IPS DF 19.7 (cell line): ENCODE measurements at regions not wholly inside any gene's neighbourhood (a gene's known extent, or its start where the extent isn't known, plus 50 kb on each side); places are given as distances from the start of the nearest gene placed in this dataset.
"Not testable (repeated sequence)": the region's sequence is repeated elsewhere in the genome, so short reads cannot be mapped to it uniquely, and the experiment has no call there.

Source experiments
- DNase-seq: peaks from one replicate; pipeline ENCODE4 v3.0.0-alpha.2; 2013; ENCODE audit warnings: low read depth, low spot score

DNA sequence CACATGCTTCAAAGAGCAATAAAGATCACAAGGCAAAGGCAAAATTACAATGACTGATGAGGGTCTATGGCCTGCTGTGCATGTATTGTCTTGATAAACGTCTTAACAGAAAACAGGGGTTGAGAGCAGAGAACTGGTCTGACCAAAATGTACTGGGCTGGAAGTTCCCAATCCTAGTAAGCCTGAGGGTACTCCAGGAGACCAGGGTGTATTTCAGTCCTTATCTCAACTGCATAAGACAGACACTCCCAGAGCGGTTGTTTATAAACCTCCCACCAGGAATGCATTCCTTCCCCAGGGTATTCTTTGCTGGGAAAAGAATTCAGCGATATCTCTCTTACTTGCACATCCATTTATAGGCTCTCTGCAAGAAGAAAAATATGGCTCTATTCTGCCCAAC, 521.8 kb upstream of the GNPDA2 start:
- DNase-seq: not testable (repeated sequence)

DNA sequence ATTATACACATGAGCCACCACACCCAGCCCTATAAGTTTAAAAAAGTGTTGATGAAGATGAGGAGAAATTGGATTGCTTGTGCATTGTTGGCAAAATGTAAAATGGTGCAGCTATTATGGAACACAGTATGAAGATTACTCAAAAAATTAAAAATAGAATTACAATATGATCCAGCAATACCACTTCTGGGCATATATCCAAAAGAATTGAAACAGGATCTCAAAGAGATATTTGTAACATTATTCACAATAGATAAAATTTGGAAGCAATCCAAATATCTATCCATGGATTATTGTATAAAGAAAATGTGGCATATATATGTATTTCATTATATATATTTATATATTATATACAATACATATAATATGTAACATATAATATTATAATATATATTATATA, 515.6 kb upstream of the GNPDA2 start:
- DNase-seq: no peak

GRCh38 chr4:45229206-45229605, 502.9 kb upstream of the GNPDA2 start:
- DNase-seq: no peak

DNA sequence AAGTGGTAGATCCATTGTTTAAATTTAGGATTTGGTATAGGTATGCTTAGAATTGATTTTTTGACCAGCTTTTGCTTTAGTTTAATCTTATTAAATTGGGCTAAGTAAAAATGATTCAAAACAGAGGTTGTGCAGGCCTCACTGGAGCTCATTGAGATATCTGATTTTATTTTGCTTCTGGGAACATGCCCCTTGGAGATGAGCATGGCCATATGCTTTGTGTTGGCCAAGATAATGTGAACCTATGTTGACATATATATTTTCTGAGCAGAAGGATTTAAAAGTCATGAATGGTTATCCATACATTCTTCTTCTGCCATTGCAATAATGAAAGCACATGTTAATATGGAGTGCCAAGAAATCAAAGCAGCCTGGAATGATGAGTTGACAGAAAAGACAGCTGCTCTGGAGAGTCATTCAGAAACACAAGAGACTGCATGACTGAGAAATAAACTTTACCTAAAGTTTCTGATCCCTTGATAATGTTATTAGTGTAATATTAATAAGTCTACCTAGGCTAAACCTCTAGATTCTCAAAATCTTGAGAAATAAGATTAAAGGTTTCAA, 489.7 kb upstream of the GNPDA2 start:
- DNase-seq: no peak

DNA sequence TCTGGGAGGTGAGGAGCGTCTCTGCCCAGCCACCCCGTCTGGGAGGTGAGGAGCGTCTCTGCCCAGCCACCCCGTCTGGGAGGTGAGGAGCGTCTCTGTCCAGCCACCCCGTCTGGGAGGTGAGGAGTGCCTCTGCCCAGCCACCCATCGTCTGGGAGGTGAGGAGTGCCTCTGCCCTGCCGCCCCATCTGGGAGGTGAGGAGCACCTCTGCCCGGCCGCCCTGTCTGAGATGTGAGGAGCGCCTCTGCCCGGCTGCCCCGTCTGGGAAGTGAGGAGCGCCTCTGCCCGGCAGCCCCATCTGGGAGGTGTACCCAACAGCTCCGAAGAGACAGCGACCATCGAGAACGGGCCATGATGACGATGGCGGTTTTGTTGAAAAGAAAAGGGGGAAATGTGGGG, 482.1 kb upstream of the GNPDA2 start:
- not testable (repeated sequence) for DNase-seq

DNA sequence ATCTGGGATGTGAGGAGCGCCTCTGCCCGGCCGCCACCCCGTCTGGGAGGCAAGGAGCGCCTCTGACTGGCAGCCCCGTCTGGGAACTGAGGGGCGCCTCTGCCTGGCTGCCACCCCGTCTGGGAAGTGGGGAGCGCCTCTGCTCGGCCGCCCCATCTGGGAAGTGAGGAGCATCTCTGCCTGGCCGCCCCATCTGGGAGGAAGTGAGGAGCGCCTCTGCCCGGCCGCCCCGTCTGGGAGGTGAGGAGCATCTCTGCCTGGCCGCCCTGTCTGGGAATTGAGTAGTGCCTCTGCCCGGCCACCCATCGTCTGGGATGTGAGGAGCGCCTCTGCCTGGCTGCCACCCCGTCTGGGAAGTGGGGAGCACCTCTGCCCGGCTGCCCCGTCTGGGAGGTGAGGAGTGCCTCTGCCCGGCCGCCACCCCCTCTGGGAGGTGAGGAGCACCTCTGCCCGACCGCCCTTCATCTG, 481.5 kb upstream of the GNPDA2 start:
- DNase-seq: not testable (repeated sequence)

- not testable (repeated sequence) for DNase-seq
These were observed 481.0 kb upstream of the GNPDA2 start for GRCh38 chr4:45207241-45207863.

DNA sequence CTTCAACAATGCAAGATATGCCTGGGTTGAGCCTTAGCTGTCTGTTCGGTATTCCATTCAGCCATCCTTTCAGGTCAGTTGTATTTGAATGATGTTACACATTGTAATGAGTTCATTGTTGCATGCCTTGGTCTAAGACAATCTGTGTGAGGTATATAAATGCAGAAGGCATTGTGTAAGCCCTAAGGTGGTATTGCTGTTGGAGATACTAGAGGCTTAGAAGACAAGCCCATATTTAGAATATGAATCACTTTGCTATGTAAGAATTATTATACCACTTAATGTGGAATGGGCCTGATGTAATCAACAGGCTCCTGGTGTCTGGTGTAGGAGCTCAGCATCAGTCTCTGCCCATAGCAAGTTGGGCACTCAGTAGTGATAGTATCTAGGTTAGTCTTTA, 473.4 kb upstream of the GNPDA2 start:
- no peak for DNase-seq

DNA sequence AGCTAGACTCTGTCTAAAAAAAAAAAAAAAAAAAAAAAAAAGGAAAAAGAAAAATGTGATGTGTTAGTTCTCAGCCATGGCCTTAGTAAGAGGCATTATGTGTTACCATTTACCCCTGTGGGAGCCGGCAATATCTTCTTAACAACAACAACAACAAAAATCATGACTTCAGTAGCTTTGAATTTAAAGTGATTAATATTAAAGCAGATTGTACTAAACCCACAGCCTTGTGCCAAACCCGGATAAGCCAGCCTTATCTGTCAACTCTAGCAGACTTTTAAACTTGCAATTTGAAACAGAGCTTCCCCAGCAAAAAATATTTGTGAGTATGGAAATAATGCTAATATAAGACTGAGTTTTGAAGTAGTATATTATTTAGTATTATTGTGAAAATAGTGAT, 462.1 kb upstream of the GNPDA2 start:
- no peak for DNase-seq

- no peak for DNase-seq
These were observed 459.9 kb upstream of the GNPDA2 start for GRCh38 chr4:45186249-45186648.

GRCh38 chr4:45183905-45184304, 457.5 kb upstream of the GNPDA2 start:
- DNase-seq: no peak

DNA sequence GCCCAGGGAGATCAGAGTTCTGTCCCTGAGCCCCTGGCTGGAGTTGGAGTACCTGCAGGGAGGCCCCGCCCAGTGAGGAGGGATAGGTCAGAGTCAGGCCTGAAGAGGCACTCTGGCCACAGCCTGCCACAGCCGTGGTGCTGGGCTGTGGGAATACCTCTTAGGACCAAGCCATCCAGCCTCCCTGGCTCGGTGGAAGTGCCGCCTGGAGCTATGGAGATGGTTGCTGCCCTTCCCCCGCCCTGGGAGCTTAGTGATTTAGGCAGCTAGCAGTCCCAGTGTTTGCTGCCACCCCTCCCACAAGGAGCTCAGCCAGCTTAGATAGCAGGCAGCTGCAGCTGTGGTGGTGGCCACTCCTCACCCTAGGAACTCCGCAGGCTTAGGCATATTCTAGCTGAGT, 446.3 kb upstream of the GNPDA2 start:
- no peak for DNase-seq

GRCh38 chr4:45160951-45161350, 434.6 kb upstream of the GNPDA2 start:
- no peak for DNase-seq

- DNase-seq: no peak
These were observed 428.9 kb upstream of the GNPDA2 start for GRCh38 chr4:45155081-45155777.

GRCh38 chr4:45147866-45148265, 421.5 kb upstream of the GNPDA2 start:
- no peak for DNase-seq

- no peak for DNase-seq
These were observed 404.7 kb upstream of the GNPDA2 start for GRCh38 chr4:45131020-45131419.

DNA sequence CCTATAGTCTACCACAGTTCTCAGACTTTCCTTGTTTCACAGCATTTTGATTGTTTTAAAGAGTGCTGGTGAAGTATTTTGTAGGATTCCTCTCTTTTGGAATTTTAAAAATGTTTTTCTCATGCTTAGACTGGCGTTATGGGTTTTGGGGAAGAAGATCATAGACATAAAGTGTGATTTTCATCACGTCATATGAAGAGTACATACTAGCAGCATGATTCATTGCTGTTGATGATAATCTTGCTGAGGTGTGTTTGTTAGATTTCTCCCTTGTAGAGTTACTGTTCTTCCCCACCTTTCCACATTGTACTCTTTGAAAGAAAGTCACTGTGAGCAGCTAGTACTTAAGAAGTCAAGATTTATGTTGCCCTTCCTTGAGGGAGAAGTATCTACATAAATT, 396.1 kb upstream of the GNPDA2 start:
- no peak for DNase-seq

GRCh38 chr4:45121426-45121975, 395.1 kb upstream of the GNPDA2 start:
- no peak for DNase-seq

DNA sequence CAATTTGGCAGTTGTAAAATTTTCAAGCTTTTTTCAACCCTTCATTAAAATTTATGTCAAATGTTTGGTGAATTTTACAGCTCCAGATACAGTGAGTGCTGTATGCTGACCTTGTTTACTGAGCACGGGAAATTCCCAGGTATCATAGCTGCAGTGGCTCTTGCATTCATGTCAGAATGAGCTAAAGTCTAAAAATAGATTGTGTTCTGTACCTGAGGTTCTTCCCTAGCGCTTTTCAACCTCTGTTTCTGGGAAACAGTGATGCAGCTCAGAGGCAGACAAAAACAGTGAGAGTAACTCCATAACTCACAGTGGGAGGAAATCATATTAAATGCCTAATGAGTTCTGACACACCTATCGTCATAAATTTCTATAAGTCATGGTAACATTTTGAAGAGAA, 393.8 kb upstream of the GNPDA2 start:
- no peak for DNase-seq

DNA sequence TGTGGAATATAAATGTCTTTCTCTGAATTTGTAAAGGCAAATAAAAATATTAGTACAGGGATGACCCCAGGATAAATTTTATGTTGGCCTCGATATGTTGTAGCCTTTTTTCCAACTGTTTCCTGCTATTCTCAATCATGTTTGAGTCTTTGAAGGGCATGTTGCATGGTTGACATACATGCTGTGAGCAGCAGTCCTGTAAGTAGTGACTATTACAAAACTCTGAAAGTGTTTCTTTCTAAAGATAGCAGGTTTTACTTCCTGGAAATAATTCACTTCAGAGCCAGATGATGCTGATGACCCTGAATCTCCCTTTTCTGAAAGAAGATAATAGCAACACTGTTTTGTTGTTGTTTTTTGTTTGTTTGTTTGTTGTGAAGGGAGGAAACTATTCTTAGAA, 393.0 kb upstream of the GNPDA2 start:
- no peak for DNase-seq

- no peak for DNase-seq
These were observed 376.4 kb upstream of the GNPDA2 start for GRCh38 chr4:45102716-45103115.

DNA sequence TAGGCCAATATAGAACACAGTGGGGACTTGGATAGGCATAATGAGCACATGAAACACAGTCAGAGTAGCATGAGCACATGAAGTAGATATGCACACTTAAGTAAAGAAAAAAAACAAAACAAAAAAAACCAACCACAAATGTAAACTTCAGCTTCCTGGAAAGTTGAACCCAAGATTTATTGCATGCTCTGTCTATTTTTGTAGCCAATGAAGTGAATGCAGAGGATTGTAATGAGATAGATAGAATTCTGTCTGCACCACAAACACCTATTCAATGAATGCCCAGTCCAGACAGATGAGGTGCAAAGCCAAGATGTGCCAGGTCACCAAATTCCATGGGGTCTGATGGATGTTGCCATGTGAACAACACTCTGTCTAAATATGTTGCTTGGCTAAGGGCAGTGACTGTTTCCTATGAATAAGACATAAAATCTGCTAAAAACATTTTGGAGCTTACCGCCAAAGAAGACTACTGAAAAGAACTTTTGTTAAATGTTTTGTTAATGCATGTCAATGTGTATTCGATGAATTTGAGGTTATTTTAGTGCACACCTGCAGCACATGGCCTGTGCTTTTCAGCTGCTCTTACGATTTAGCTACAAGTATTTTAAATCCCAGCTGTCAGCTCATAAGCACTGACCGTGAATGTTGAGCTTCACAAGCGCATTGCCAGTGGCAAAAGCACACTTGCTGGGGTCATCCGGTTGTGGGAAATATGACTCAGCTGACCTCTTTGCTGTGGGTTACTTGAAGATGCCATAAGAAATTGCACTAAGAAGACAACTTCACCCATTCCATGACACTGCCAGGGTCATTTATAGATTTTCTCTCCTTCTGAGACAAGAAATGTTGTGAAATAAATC, 374.8 kb upstream of the GNPDA2 start:
- no peak for DNase-seq
